ENCODE measurements at regions not wholly inside any gene's neighbourhood (a gene's known extent, or its start where the extent isn't known, plus 50 kb on each side); places are given as distances from the start of the nearest gene placed in this dataset.

- no peak overlapping the region for H3K4me3 ChIP-seq (ENCODE audit: low read depth, low read length)
- TF ChIP-seq CTCF (conservative IDR thresholded peaks at IDR 0.05; ENCODE audit: low read depth, low read length) = no peak
- no peak for DNase-seq (ENCODE audit: low read depth)
Observed at GRCh38 chr4:180217070-180217469, 2026.1 kb upstream of the TENM3 start.

- TF ChIP-seq CTCF (conservative IDR thresholded peaks at IDR 0.05; ENCODE audit: low read depth, low read length) = no peak
- peak; percentile 3 for DNase-seq (ENCODE audit: low read depth)
- H3K4me3 ChIP-seq (ENCODE audit: low read depth, low read length) = no peak overlapping the region
Observed at GRCh38 chr4:180219080-180219479, 2024.1 kb upstream of the TENM3 start.

GRCh38 chr4:180225977-180226376 lies 2017.2 kb upstream of the TENM3 start:
- DNase-seq (ENCODE audit: low read depth) = no peak
- H3K4me3 ChIP-seq (ENCODE audit: low read depth, low read length) = no peak overlapping the region
- no peak for TF ChIP-seq CTCF (conservative IDR thresholded peaks at IDR 0.05; ENCODE audit: low read depth, low read length)

- TF ChIP-seq CTCF (conservative IDR thresholded peaks at IDR 0.05; ENCODE audit: low read depth, low read length) = no peak
- no peak overlapping the region for H3K4me3 ChIP-seq (ENCODE audit: low read depth, low read length)
Observed at GRCh38 chr4:180234730-180235129, 2008.5 kb upstream of the TENM3 start.

GRCh38 chr4:180240670-180241069 lies 2002.5 kb upstream of the TENM3 start:
- TF ChIP-seq CTCF (conservative IDR thresholded peaks at IDR 0.05; ENCODE audit: low read depth, low read length) = no peak
- no peak overlapping the region for H3K4me3 ChIP-seq (ENCODE audit: low read depth, low read length)
- no peak for DNase-seq (ENCODE audit: low read depth)

More at GRCh38 chr4:180234730-180235129, 2008.5 kb upstream of the TENM3 start:
- no peak for DNase-seq (ENCODE audit: low read depth)

- no peak for TF ChIP-seq CTCF (conservative IDR thresholded peaks at IDR 0.05; ENCODE audit: low read depth, low read length)
Observed at GRCh38 chr4:180253419-180253818, 1989.8 kb upstream of the TENM3 start.

GRCh38 chr4:180261346-180261745 lies 1981.9 kb upstream of the TENM3 start:
- TF ChIP-seq CTCF (conservative IDR thresholded peaks at IDR 0.05; ENCODE audit: low read depth, low read length) = no peak

More at GRCh38 chr4:180253419-180253818, 1989.8 kb upstream of the TENM3 start:
- no peak for DNase-seq (ENCODE audit: low read depth)
- H3K4me3 ChIP-seq (ENCODE audit: low read depth, low read length) = no peak overlapping the region

More at GRCh38 chr4:180261346-180261745, 1981.9 kb upstream of the TENM3 start:
- no peak for DNase-seq (ENCODE audit: low read depth)
- H3K4me3 ChIP-seq (ENCODE audit: low read depth, low read length) = no peak overlapping the region

Measured in epithelial cell of proximal tubule (primary cell).